Mucosa of rectum (tissue), 2 donors: ENCODE measurements at regions not wholly inside any gene's neighbourhood (a gene's known extent, or its start where the extent isn't known, plus 50 kb on each side); places are given as distances from the start of the nearest gene placed in this dataset.

Experiments
- H3K27ac ChIP-seq, 2 donors: one replicate each; pipeline ENCODE4 v1.7.0; 2013; ENCODE audit warnings: inconsistent platforms in 2 of 2, low read depth in 2 of 2, low read length in 2 of 2
- H3K27me3 ChIP-seq, 2 donors: one replicate each; pipeline ENCODE4 v1.7.0; 2013; ENCODE audit warnings: low read length in 2 of 2; ENCODE audit not compliant: control insufficient read depth in 2 of 2, insufficient read depth in 2 of 2
- H3K36me3 ChIP-seq, 2 donors: one replicate each; pipeline ENCODE4 v1.7.0; 2013; ENCODE audit warnings: low read length in 2 of 2; ENCODE audit not compliant: control insufficient read depth in 2 of 2, insufficient read depth in 2 of 2
- H3K4me1 ChIP-seq, 2 donors: one replicate each; pipeline ENCODE4 v1.7.0; 2013; ENCODE audit warnings: low read length in 2 of 2, mild to moderate bottlenecking in 1 of 2; ENCODE audit not compliant: control insufficient read depth in 2 of 2, insufficient read depth in 2 of 2
- H3K4me3 ChIP-seq, 2 donors: one replicate each; pipeline ENCODE4 v1.7.0; 2013; ENCODE audit warnings: low read length in 2 of 2
- H3K9ac ChIP-seq, 2 donors: one replicate each; pipeline ENCODE4 v1.7.0; 2013; ENCODE audit warnings: low read length in 2 of 2, low read depth in 1 of 2, mild to moderate bottlenecking in 1 of 2
- H3K9me3 ChIP-seq, 2 donors: one replicate each; pipeline ENCODE4 v1.7.0; 2013; ENCODE audit warnings: low read length in 2 of 2; ENCODE audit not compliant: control insufficient read depth in 2 of 2
- donor health status: healthy.
- donor health status: Normal muscosa, but diverticular disease.

DNA sequence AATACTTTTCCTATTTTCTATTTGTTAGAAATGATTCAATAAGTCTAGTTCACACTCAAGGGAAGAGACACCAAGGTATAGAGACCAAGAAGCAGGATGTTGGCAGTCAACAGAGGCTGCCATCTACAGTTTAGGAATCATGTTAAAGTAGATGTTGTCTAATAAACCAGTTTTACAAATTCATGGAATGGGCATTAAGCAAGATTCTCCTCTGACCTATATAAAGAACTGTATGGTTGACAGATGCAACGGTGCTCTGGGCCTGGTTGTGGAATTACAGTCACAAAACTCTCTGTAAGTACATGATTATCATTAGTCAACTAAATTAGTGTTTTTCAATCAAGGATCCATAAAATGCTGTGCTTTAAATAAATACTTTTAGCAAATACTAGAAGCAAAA, 475.1 kb downstream of the NAV3 start:
- Histone ChIP-seq H3K36me3 (no peaks in the 10 kb centered on the region), H3K27ac (no peak overlapping the region)

DNA sequence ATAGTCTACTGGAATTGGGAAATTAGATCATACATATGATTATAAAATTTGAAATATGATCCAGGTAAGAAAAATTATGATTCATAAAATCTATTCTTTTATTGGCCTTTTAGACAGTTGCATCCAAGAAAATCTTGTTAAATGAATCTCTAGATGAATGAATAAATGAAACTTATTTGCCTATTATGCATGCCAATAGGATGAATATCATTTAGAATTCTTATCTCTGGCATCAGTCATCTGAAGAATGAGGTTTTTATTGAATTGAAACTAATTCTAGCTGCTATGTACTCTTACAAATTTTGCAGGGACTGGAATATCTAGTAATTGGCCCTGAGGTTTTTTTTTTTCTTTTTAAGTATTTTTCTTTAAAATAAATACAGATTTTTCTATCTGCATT, 475.5 kb downstream of the NAV3 start:
- no peaks in the 10 kb centered on the region for H3K9me3 ChIP-seq
- no peaks in the 10 kb centered on the region for H3K4me1 ChIP-seq

More for the DNA sequence above, 475.1 kb downstream of the NAV3 start:
- H3K4me1 ChIP-seq, result no peaks in the 10 kb centered on the region
- H3K9ac ChIP-seq, result no peak overlapping the region
- no peak overlapping the region for H3K4me3 ChIP-seq
- no peaks in the 10 kb centered on the region for H3K27me3 ChIP-seq
- H3K9me3 ChIP-seq, result no peaks in the 10 kb centered on the region

DNA sequence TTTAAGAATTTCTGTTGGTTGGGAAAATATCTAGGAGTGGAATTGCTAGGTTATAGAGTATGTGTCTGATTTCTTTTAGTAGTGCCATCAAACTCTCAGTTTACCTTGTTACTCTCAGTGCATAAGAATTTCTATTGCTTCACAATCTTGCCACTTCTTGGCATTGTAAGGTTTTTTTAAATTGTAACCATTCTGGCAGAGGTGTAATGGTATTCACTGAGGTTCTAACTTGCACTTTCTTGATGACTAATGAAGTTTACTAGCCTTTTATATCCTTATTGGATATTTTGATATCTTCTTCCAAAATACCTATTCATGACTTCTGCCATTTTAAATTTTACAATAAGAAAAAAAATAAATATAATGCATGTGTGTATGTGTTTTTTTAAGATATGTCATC, 478.0 kb downstream of the NAV3 start:
- no peak overlapping the region for H3K27ac ChIP-seq
- no peaks in the 10 kb centered on the region for H3K9me3 ChIP-seq
- no peaks in the 10 kb centered on the region for H3K36me3 ChIP-seq
- no peak overlapping the region for H3K4me3 ChIP-seq
- no peaks in the 10 kb centered on the region for H3K27me3 ChIP-seq
- no peak overlapping the region for H3K9ac ChIP-seq
- H3K4me1 ChIP-seq, result no peaks in the 10 kb centered on the region

More for the DNA sequence above, 475.5 kb downstream of the NAV3 start:
- no peaks in the 10 kb centered on the region for H3K27me3 ChIP-seq
- no peak overlapping the region for H3K27ac ChIP-seq
- H3K9ac ChIP-seq, result no peak overlapping the region
- no peaks in the 10 kb centered on the region for H3K36me3 ChIP-seq
- no peak overlapping the region for H3K4me3 ChIP-seq

DNA sequence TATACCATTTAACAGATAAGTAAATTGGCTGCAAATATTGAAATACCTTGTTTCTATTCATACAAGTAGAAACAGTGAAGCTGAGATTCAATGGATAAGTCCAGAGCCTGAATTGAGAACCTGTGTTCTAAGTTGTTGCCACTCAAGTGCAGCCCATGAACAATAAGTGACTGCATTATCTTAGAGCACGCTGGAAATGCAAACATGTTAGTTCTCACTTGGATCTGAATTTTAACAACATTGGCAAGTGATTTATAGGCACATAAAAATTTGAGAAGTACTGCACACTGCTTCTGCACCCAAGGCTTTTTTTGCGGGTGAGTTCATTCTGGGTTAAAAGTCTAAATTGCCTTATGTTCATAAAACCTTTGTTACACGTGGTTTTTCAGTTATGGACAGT, 484.3 kb downstream of the NAV3 start:
- H3K9me3 ChIP-seq, result no peaks in the 10 kb centered on the region
- H3K36me3 ChIP-seq, result no peaks in the 10 kb centered on the region
- no peak overlapping the region for H3K27ac ChIP-seq
- H3K9ac ChIP-seq, result no peak overlapping the region
- no peak overlapping the region for H3K4me3 ChIP-seq
- no peaks in the 10 kb centered on the region for H3K4me1 ChIP-seq
- H3K27me3 ChIP-seq, result no peaks in the 10 kb centered on the region

DNA sequence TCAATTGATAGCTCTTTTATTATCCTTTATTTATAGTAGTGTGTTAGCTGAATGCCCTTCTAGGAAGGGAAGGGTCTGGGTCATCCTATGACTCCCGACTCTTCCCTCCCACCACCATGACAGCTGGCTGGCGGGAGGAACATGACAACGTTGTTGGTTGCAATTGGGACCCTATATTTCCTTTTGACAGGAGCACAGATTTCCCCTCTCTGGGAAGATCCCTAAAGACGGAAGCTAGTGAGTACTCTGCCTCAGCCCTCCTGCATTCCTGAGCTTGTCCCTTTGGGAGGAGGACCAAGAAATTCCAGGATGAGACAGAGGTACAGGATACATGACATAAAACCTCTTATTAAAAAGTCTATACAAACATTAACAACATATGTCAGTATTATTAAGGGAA, 485.4 kb downstream of the NAV3 start:
- H3K27ac ChIP-seq, result no peak overlapping the region
- no peaks in the 10 kb centered on the region for H3K9me3 ChIP-seq
- H3K4me3 ChIP-seq, result no peak overlapping the region
- no peaks in the 10 kb centered on the region for H3K4me1 ChIP-seq
- no peaks in the 10 kb centered on the region for H3K36me3 ChIP-seq
- H3K27me3 ChIP-seq, result no peaks in the 10 kb centered on the region
- H3K9ac ChIP-seq, result no peak overlapping the region

DNA sequence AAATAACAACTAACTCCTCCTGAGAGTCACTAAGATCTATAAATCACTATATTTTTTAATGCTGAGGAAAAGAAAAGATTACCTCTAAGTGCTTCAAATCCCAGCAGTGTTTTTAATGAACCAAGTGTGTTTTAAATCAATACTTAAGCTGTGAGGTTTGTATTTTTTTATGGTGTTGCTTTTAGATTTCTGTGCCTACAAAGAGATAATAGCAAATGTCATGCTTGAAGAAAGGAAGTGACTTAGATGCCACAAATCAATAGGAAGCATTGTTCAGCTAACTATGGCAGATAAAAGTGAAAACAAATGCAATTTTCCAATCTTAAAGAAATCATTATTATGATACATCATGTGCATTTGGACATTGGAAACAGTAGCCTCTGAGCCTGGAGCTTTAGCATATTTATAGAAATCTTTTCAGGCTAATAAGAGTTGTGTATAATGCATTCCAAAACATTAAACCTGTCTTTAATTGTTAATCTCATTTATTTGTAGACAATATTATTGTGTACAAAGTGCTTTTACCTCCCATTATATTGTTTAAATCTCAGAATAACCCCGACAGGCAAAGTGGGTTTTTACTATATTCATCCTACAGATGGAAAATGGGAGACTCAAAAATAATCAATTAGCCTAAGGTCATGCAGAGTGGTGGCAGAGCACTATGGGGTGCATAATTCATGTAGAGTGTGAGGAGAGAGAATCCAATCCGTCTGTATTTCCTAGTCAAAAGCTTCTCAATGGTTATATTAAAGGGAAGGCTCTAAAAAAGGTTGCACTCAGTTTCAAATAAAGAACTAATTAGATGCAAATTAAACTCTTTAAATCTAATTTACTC, 486.2 kb downstream of the NAV3 start:
- no peaks in the 10 kb centered on the region for H3K36me3 ChIP-seq
- no peak overlapping the region for H3K4me3 ChIP-seq
- no peaks in the 10 kb centered on the region for H3K27me3 ChIP-seq
- no peaks in the 10 kb centered on the region for H3K4me1 ChIP-seq
- H3K9ac ChIP-seq, result no peak overlapping the region
- no peaks in the 10 kb centered on the region for H3K9me3 ChIP-seq
- H3K27ac ChIP-seq, result no peak overlapping the region

DNA sequence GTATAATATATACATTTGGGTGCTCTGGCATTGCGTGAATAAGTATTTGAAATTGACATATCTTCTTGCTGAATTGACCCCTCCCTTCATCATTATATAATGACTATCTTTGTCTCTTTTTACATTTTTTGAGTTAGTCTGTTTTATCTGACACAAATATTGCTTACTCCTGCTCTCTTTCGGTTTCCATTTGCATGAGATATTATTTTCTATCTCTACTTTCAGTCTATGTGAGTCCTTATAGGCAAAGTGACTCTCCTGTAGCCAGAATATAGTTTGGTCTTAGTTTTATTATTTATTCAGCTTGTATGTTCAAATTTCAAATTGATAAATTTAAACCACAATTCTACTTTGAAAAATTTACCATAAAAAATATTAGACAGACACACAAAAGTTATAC, 491.0 kb downstream of the NAV3 start:
- Histone ChIP-seq H3K4me1 (no peaks in the 10 kb centered on the region), H3K9ac (no peak overlapping the region), H3K27me3 (no peaks in the 10 kb centered on the region), H3K27ac (no peak overlapping the region), H3K4me3 (no peak overlapping the region), H3K9me3 (no peaks in the 10 kb centered on the region), H3K36me3 (no peaks in the 10 kb centered on the region)

DNA sequence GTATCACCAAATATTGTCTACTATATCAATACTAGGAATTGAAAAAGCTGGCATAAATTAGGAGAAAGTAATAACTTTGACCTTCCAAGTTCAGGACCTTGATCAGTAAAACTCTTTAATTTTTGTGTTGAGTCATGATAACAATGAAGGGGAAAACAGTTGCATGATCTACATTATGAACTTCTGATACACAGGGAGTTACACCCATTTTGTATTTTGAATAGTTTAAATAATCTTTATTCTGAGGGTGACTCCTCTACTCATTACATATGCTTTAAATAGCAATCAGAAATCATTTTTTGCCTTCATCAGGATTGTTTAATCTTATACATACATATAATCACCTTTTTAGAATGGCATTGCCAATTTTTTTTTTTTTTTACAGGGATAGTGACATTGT, 492.5 kb downstream of the NAV3 start:
- H3K27ac ChIP-seq, result no peak overlapping the region
- no peak overlapping the region for H3K4me3 ChIP-seq
- no peaks in the 10 kb centered on the region for H3K36me3 ChIP-seq
- no peaks in the 10 kb centered on the region for H3K9me3 ChIP-seq
- no peaks in the 10 kb centered on the region for H3K4me1 ChIP-seq
- H3K27me3 ChIP-seq, result no peaks in the 10 kb centered on the region
- H3K9ac ChIP-seq, result no peak overlapping the region

DNA sequence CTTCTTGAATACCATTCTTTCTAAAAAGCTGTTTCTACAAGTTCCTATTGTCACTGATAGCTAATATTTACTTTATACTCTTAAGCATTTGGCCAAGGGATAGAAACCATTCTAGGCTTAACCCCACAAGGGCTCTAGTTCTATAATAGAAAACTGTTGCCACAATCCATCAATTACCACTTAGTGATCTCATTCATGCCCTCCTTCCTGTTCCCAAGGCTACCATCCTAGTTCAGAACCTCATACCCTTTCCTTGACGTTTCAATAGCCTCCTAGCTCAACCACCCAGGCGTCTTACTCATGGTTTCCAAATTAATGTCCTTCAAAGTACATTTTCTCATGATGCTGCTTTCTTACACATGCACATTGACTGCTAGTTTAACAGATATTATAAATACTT, 493.5 kb downstream of the NAV3 start:
- H3K9ac ChIP-seq, result no peak overlapping the region
- H3K27me3 ChIP-seq, result no peaks in the 10 kb centered on the region
- no peaks in the 10 kb centered on the region for H3K36me3 ChIP-seq
- no peaks in the 10 kb centered on the region for H3K9me3 ChIP-seq
- no peaks in the 10 kb centered on the region for H3K4me1 ChIP-seq
- no peak overlapping the region for H3K27ac ChIP-seq
- no peak overlapping the region for H3K4me3 ChIP-seq

DNA sequence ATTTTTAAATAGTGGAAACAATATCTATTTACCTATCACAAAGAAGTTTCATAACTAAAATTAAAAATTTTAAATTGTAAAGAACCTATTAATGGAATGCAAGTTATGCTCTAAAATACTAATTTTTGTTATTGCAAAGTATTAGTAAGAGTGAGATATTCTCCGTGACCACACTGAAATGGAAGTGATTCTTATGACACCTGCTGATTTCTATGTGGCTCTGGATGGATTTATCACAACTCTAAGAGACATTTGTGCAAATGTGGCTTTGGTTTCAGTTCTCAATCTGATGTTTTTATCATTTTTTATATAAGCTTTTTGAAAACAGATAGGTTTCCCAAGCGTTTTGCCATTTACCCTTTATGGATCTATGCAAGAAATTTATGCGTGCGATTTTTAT, 497.8 kb downstream of the NAV3 start:
- no peaks in the 10 kb centered on the region for H3K27me3 ChIP-seq
- H3K9me3 ChIP-seq, result no peaks in the 10 kb centered on the region

More for the DNA sequence above, 497.8 kb downstream of the NAV3 start:
- H3K4me1 ChIP-seq, result no peaks in the 10 kb centered on the region
- no peak overlapping the region for H3K9ac ChIP-seq
- H3K36me3 ChIP-seq, result no peaks in the 10 kb centered on the region
- no peak overlapping the region for H3K27ac ChIP-seq
- H3K4me3 ChIP-seq, result no peak overlapping the region
